NCI-H2196 (cell line): ENCODE measurements at regions not wholly inside any gene's neighbourhood (a gene's known extent, or its start where the extent isn't known, plus 50 kb on each side); places are given as distances from the start of the nearest gene placed in this dataset.

Source experiments
- DNase-seq: peaks from one replicate; lab custom pipeline; 2025; ENCODE audit not compliant: unreplicated experiment; lab: John Stamatoyannopoulos, UW

DNA sequence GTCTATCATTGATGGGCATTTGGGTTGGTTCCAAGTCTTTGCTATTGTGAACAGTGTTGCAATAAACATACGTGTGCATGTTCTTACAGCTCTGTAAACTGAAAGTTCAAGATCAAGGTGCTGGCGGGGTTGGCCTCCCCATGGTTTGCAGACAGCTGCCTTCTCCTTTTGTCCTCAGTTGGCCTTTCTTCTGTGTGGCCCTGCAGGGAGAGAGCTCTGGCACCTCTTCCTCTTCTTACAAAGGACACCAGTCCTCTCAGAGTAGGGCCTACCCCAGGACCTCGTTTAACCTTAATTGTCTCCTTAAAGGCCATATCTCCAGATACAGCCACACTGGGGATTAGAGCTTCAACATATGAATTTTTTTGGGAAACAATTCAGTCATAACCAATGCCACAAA lies 462.7 kb downstream of the TCERG1L start:
- no peak for DNase-seq

DNA sequence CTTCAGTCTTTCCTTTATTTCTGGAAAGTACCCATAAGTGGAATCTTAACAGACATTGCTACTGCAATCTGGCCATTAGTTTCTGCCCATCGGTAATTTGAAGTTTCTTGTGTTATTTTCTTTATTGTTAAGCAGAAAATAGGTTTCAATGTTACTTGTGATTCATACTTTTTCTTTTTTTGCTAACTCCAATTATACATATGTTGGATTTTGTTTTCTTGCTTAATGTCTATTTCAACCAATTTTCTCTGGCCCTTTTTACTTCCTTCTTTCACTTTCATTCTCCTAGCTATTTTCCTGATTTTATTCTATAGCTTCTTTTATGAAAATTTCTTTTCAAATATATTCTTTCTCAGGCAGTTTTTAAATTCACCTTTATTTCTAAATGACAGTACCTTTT lies 457.4 kb downstream of the TCERG1L start:
- DNase-seq, result no peak

DNA sequence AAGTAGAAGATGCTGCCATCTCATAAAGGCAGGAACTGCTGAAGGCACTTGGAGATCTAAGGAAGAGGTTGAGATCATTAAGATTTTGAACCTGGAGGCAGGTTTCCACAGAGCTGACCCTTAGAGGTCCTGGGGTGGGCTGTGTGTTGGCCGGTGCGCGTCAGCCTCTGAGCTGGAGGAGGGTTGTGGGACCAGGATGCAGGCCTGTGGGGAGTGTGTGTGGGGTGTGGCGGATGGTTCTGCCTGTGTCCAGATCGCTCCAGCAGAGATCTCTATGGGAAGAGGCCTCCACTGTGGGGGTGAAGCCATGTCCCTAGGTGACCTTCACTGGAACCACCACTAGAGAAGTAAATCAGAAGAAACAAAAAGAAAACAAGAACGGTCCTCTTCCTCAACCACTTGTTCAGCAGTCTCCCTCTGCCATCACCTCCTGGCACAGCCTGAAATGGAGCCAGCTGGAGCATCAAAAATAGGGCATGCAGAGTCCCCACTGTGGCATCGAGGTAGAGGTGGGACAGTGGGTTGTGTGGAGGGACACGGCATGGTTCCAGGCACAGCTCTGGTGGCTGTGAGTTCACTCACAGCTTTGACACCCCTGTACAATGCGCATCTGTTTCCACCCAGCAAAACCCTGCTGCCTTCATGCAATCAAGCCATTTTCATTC lies 453.8 kb downstream of the TCERG1L start:
- no peak for DNase-seq

DNA sequence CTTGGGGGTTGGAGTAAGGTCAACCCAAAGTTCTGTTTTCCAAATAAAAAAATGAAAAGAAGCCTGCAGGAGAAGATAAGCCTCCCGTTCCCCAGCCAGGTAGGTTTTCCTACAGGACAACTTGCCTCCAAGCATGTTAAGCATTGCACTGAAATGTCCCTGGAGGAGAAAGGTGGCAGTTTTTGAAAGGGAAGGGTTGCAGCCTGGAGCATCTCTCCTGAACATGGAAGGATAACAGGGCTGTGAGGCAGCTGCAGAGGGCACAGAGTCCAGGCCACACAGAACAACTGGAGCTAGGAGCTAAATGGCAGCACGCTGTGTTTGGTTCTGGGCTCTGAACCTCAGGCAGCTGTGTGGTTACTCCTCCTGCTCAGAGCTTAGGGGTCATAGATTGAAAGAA lies 452.9 kb downstream of the TCERG1L start:
- DNase-seq, result no peak

DNA sequence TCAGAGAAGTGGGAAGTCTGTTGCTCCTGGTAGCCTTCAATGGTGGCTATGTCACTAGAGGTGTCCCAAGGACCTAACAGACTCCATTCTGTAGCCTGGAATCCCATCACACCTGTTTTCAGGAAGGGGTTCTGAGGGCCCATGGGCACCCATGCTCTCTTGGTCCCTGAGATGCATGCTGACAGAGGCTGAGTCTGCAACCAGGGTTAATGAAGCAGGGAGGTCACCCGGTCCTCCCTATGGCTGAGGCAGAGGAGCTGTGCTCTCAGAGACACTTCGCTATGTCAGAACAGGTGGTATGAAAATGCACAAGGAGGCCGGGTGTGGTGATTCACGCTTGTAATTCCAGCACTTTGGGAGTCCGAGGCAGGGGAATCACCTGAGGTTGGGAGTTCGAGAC lies 452.1 kb downstream of the TCERG1L start:
- DNase-seq, result no peak

DNA sequence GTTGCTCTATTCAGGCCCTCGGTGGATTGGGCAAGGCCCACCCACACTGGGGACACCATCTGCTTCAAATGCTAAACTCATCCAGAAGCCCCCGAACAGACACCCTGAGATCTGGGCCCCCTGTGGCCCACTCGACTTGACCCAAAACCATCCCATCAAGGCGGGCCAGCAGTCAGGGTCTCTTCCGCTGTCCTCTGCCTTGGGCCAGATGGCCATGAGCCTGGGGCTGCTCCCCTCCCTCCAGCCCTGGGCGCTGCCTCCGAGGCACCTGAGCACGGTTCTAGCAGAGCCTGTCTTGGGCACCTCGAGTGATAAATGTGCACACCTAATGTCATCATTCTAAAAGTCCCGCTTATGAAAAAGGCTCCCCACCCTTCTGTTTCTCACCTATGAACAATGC lies 449.4 kb downstream of the TCERG1L start:
- no peak for DNase-seq

DNA sequence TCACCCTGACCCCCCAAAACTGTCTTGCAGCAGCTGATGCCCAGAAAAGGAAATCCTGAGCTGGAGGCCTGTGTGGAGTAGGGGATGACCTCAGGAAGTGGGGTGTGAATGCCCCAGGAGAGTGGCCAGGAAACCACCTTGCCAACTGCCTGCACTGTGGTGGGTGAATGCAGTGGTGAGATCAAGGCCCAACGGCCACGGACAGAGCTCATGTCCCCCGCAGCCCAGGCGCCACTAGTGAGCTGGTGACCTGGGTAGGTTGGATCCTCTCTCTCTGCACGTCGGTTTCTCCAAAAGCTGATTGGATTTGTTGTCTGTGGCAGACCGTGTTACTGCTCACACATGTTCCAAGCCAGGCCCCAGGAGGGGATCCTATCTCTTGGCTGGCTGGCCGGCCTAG lies 448.9 kb downstream of the TCERG1L start:
- no peak for DNase-seq

DNA sequence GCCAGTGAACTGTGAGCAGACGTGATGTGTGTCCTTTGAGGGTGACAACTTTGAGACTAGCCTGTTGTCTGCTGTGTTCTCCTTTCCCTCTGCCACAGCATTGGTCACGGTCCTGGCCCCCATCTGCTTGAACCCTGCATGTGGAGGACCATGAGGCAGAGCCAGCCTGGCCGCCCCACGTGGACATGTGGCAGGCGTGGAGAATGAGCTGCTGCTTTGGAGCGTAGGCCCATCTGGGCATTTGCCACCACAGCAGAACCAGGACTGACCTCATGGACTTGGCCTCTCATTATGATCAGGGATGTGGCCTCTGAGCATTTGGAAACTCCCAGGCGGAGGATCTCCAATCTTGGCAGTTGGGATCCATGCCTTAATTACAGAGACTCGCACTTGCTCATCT lies 448.5 kb downstream of the TCERG1L start:
- DNase-seq, result no peak

DNA sequence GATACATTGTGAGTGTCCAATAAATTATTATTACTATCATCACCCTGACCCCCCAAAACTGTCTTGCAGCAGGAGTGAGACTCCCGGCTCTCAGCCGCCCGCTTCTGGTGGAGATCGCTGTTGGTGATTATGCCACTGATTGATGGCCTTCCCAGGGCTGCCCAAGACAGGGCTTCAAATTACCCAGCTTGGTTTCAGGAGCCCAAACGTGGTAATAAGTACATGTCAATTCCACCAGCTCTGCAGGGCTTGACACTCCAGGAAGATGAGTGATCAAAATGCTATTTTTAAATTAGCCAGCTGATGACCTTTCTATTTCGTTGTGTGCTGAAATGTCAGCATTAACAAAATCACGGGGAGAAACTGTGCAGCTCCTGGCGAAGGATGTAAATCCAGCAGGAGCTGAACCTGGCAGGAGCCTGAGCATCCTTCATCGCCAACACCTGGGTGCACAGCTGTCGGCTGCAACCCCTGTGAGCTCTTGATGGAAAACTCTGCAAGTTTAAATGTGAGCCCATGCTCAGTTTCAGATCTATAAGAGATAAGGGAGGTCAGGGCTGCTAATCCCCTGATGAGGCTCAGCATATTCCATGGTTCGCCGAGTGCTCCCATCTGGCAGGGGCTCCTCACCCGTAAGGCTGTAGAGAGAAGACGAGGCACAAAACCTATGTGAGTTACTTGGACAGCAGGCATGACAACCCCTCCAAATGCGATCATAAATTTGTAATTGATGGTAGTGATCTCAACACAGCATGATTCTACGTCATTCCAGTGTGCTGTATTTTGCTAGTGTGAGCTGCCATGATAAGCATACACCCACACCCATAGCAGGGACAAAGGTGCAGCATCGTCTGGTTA lies 446.3 kb downstream of the TCERG1L start:
- DNase-seq, result no peak

DNA sequence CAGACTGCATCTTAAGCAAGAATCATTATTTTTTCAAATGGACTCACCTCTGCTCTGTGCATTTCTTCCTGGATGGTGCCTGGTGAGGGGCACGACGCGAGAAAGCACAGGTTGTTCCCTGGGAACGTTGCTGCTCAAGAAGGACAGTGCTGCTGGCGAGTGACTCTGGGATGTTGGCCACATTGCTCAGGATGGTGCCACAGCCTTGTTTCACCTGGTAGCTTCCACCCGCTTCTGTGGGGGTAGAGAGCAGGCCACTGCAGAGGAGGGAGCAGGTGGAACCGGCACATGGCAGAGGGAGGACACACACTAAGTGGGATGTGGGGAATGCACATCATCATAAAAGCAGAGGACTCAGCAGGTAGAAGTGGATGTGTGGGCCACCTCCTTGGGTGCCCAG lies 444.7 kb downstream of the TCERG1L start:
- no peak for DNase-seq

DNA sequence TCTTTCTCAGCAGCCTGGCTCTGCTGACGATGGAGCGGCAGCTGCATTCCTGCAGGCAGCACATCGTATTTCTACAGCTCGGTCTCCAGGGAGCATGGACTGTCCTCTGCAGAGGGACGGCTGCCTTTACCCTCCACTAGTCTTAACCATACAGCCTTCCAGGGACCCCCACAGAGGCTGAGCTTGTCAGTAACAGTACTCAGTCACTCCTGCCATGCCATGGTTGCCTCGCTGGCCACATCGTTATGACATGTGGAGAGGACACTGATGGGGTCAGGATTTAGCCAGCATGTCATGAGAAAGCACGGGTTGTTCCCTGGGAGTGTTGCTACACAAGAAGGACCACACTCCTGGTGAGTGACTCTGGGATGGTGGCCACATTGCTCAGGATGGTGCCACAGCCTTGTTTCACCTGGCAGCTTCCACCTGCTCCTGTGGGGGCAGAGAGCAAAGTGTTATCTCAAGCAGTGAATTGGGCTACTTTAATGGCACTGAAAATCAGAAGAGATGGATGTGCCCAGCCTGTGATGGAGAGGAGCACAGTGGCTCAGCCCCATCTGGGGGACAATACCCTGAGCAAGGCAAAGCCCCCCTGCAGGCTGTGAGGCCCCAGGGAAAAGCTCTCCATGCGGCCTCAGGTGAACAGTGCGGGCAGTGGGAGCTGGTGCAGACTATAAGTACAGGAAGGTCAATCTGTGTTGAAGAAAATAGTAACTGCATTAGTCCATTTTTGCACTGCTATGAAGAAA lies 443.9 kb downstream of the TCERG1L start:
- DNase-seq, result no peak

DNA sequence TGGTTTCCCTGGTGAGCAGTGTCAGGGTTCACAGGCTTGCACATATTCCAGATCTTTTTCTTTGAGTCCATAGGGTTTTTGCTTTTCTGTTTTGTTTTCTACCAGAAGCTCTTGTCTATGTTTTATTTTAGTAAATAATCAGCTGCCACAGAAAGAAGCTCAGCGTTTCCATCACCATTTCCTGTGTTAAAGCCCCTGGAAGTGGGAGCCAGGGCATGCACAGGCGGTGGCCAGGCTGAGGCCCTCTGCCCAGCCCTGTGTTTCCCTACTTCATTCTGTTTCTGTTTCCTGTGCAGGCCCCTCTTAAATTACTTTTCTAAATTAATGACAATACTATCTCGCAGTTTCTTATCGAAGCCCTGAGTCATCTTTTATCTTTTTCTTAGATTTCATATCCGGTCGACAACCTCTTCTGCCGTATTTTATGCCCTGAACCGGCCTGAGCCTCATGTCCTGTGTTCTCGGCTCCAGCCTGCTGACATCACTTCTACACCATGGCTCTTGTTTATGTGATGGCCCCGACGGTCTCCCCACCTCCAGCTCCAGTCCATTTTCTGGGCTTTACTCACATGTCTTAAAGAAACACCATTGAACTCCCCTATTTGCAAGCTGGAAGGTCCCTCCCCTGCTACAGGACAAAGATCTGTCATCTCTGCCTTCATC lies 442.2 kb downstream of the TCERG1L start:
- no peak for DNase-seq

DNA sequence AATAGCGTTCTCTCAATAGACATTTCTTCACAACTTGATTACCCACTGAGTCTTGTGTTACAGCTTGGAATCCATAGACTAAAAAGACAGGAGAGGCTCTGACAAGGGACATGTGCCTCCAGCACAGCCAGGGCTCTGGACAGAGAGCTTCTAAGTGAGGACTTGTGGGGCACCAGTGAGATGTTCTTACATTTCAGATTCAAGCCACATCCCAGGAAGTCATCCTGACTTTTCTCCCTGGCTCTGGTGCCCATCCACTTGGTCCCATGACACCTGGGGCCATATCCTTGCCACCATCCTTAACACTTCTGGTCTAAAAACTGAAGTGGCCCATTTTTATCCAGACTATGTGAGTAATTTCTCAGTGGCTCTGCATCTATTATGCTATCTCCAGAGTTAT lies 440.1 kb downstream of the TCERG1L start:
- DNase-seq, result no peak

DNA sequence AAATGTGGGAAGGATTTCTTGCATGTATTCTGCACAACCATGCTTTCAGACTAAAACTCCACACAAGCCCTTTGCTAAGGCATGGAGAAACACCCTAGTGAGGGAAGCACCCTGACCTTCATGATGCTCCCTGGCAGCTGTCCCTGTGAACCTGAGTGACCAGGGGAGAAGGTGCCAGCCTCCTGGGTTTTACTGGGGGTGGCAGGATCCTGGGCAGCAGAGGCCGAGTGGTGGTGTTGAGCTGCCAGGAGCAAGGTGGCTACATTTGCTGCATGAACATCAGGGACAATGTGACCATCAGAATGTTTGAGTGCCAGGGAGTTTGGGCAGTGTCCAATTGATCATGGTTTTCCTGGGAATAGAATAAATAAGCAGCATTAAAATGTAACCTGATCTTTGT lies 437.9 kb downstream of the TCERG1L start:
- DNase-seq, result no peak

DNA sequence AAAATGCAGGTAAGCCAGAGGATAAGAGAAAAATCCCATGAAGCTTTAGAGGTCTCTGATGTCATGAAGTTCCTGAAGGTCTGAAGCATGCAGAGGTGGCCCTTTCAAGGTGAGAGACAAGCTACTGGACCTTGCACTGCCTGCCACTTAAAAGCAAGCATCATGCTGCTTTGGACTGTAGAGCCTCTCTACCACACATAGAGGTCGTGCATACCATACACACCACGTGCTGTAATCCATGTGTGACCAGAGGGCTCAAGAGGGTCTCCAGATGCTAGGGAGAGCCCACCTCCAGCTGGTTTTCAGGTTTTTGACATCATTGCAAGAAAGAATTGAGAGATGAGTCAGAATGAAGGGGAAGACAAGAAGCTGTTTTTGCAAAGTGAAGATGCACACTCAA lies 436.4 kb downstream of the TCERG1L start:
- no peak for DNase-seq

DNA sequence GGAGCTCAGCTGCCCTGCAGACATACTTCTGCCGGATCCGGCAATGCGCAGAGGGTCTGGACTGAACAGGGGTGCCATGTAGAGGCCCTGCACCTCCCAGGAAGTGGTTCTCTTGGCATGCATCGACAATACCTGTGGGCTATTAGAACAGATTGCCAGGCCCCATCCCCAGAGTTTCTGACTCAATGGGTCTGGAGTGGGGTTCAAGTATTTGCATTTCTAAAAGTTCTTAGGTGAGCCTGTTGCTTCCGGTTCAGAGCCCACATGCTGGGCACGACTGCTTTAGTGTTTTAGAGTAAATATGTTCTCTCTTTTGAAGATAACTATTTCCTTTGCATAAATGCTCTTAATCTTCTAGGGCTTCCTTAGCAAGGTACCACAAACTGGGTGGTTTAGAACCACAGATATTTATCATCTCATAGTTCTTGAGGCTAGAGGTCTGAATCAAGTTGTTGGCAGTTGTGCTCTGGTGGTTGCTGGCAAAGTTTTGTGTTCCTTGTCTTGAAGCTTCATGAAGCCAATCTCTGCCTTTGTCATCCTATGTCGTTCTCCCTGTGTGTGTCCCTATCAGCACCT lies 435.5 kb downstream of the TCERG1L start:
- no peak for DNase-seq

DNA sequence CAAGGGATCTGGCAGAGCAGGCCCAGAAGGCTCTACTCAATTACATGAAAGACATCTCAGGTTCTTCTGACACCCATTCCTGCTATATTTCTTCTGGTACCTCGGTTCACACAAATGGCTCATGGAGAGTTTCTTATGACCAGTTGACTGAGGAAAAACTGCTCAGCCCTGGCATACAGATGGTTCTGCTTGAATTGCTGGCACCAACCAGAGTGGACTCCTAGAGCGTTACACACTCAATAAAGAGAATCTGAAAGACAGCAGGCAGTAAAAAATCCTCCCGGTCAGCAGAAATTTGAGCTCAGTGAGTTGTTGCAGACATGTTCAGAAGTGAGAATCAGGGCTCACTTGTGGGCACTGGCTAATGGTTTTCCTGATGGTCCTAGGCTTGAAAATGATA lies 434.4 kb downstream of the TCERG1L start:
- no peak for DNase-seq

DNA sequence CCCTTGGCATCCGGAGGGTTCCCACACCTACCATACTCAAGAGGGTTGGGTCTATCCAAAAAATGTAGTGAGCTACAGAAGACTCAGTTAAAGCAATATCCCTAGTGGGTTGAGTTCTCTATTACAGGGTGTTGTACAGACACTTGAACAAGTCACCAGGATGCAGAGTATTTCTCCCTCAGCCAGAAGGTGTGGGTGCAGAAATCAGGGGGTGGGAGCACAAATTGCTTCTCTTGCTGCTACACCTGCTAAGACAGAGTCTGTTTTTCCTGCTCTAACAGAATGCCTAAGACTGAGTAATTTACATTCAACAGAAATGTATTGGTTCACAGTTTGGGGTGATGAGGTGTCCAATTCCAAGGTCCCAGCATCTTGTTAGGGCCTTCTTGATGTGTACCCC lies 433.4 kb downstream of the TCERG1L start:
- no peak for DNase-seq

DNA sequence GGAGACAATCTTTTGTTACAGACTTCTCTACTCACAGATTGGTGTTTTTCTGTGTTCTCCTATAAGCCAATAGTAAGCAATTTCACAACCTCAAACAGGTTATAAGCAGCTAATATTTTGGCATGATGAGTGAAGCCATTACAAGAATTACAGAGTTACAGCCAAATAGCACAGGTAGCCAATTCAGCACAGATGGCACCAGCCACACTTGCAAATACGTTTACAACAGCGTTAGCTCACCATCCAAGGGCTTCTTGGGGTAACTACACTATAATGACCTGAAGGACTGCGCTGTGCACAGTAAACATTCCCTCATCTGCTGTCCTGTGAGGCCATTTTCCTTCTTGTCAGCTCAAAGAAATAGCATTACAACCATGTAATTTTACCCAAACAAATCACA lies 428.6 kb downstream of the TCERG1L start:
- no peak for DNase-seq

DNA sequence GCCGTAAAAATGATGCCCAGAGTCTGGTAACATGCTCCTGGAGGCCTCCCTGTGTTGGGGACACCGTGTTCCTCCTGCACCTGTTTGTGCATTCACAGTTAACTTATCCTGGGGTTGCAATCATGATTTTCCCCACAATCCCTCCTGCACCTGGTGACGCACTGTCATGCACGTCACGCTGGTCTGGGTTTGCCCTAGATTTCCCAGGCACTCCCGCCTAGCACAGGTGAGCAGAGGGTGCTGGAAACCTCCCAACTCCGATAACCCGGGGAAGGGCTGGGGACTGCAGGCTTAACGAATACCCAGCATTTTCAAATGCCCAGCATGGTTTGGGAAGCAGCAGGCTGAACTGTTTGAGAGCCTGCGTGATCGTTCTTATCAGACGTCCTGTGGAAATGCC lies 427.1 kb downstream of the TCERG1L start:
- DNase-seq, result no peak

DNA sequence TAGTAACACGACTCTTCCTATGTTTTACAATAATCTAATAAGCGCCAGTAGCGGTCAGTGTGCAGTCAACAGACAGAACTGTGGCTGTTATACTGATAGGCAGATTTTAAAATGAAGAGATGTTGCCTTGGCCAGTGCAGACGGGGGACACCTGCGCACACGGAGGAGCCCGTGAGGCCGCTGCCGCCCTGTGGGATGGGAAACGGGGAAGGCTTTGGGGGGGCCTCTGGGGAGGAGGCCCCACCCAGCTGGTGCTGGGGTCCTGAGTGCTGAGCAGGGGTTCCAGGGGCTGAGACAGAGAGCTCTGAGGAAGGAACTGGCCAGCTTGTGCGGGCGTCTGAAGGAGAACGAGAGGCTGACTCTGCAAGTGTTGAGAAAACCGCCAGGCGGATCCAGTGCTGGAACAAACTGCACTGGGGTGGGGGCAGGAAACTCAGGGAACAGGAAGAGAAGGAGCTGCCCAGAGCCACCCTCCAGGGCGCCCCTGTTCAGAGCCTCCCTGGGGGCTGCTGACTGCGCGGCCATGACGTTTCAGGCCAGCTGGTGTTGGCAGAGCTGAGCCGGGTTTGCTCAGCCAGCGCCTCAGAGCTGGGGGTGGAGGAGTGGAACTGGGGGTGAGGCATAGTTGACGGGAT lies 426.4 kb downstream of the TCERG1L start:
- DNase-seq, result no peak
